Peyer's patch (tissue), 4 donors: ENCODE measurements at regions not wholly inside any gene's neighbourhood (a gene's known extent, or its start where the extent isn't known, plus 50 kb on each side); places are given as distances from the start of the nearest gene placed in this dataset.
"Not testable (repeated sequence)": the region's sequence is repeated elsewhere in the genome, so short reads cannot be mapped to it uniquely, and the experiment has no call there.

Source experiments
- POLR2A ChIP-seq, 2 donors: fragments of 450-650 bp; IDR thresholded peaks; one replicate each; pipeline ENCODE4 v1.5.1; 2017; ENCODE audit warnings: antibody characterized with exemption in 2 of 2, mild to moderate bottlenecking in 2 of 2, moderate library complexity in 2 of 2
- TF ChIP-seq, protein P1 (sequence below), 6 experiments: fragments of 450-650 bp in 4 of 6; fragments of 200-600 bp in 2 of 6; sonication (generic) in 1 of 6; IDR thresholded peaks; one replicate each; pipeline ENCODE4 v1.5.1; 2017 to 2019; ENCODE audit warnings: antibody characterized with exemption in 6 of 6, mild to moderate bottlenecking in 3 of 6, moderate library complexity in 1 of 6

- TF ChIP-seq, protein P1, sequence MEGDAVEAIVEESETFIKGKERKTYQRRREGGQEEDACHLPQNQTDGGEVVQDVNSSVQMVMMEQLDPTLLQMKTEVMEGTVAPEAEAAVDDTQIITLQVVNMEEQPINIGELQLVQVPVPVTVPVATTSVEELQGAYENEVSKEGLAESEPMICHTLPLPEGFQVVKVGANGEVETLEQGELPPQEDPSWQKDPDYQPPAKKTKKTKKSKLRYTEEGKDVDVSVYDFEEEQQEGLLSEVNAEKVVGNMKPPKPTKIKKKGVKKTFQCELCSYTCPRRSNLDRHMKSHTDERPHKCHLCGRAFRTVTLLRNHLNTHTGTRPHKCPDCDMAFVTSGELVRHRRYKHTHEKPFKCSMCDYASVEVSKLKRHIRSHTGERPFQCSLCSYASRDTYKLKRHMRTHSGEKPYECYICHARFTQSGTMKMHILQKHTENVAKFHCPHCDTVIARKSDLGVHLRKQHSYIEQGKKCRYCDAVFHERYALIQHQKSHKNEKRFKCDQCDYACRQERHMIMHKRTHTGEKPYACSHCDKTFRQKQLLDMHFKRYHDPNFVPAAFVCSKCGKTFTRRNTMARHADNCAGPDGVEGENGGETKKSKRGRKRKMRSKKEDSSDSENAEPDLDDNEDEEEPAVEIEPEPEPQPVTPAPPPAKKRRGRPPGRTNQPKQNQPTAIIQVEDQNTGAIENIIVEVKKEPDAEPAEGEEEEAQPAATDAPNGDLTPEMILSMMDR (IDR thresholded peaks at IDR 0.05), result not testable (repeated sequence)
- TF ChIP-seq POLR2A (IDR thresholded peaks at IDR 0.05), result not testable (repeated sequence)
These were observed 125.8 kb downstream of the ACTBL2 start for GRCh38 chr5:57356850-57357249.
